ENCODE measurements at regions not wholly inside any gene's neighbourhood (a gene's known extent, or its start where the extent isn't known, plus 50 kb on each side); places are given as distances from the start of the nearest gene placed in this dataset.
"Not testable (repeated sequence)": the region's sequence is repeated elsewhere in the genome, so short reads cannot be mapped to it uniquely, and the experiment has no call there.

DNA sequence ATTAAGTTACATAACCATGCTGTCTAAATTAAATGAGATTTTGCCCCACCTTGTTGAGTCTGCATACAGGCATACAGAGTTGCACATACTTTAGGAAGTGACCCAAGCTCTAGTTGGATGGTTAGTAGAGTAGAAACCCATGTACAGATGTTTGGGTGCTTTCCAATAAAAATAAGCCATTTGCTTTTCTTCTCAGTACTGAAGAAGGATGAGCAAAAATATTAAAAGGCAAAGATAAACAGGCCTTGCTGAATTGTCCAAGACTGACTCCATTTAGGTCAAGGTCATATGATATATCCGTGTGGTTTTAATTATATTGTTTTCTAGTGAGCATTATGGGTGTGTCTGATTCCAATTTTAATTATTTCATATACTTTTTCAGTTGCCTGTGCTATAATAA lies 589.4 kb downstream of the RFPL4B start:
- H3K4me3 ChIP-seq (replicated peaks; ENCODE audit: low read depth, low read length): no peak overlapping the region
- peak; percentile 53 for DNase-seq (ENCODE audit: low read depth)
- TF ChIP-seq, protein P1, sequence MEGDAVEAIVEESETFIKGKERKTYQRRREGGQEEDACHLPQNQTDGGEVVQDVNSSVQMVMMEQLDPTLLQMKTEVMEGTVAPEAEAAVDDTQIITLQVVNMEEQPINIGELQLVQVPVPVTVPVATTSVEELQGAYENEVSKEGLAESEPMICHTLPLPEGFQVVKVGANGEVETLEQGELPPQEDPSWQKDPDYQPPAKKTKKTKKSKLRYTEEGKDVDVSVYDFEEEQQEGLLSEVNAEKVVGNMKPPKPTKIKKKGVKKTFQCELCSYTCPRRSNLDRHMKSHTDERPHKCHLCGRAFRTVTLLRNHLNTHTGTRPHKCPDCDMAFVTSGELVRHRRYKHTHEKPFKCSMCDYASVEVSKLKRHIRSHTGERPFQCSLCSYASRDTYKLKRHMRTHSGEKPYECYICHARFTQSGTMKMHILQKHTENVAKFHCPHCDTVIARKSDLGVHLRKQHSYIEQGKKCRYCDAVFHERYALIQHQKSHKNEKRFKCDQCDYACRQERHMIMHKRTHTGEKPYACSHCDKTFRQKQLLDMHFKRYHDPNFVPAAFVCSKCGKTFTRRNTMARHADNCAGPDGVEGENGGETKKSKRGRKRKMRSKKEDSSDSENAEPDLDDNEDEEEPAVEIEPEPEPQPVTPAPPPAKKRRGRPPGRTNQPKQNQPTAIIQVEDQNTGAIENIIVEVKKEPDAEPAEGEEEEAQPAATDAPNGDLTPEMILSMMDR (IDR thresholded peaks at IDR 0.05; ENCODE audit: low read length, missing control alignments): no peak

DNA sequence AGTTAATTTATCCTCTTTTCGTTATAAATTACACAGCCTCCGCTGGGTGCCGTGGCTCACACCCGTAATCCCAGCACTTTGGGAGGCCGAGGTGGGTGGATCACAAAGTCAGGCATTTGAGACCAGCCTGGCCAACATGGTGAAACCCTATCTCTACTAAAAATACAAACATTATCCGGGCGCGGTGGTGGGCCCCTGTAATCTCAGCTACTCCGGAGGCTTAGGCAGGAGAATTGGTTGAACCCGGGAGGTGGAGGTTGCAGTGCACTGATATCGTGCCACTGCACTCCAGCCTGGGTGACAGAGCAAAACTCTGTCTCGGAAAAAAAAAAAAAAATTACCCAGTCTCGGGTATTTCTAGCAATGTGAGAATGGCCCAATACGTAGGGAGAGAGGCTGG lies 590.6 kb downstream of the RFPL4B start:
- DNase-seq (ENCODE audit: low read depth); H3K4me3 ChIP-seq (replicated peaks; ENCODE audit: low read depth, low read length): not testable (repeated sequence)

DNA sequence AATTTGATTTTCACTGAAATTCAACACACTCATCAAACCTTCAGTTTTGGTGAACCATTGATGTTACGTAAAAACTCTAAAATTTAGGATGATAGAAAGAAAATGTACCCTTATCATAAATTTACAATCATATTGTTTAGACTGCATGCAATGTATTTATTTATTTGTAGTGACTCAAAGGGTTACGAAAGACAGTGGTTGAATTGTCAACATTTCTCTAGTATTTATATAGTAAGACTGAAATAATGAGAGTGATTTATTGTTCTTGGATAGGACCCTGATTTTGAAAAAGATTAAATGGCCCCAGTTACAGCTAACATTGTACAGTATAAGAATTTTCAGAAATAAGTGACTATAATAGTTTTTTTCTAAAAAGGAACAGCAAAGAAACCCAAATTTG lies 591.5 kb downstream of the RFPL4B start:
- TF ChIP-seq, protein P1 (IDR thresholded peaks at IDR 0.05; ENCODE audit: low read length, missing control alignments): no peak
- peak; percentile 26 for DNase-seq (ENCODE audit: low read depth)
- no peak overlapping the region for H3K4me3 ChIP-seq (replicated peaks; ENCODE audit: low read depth, low read length)

DNA sequence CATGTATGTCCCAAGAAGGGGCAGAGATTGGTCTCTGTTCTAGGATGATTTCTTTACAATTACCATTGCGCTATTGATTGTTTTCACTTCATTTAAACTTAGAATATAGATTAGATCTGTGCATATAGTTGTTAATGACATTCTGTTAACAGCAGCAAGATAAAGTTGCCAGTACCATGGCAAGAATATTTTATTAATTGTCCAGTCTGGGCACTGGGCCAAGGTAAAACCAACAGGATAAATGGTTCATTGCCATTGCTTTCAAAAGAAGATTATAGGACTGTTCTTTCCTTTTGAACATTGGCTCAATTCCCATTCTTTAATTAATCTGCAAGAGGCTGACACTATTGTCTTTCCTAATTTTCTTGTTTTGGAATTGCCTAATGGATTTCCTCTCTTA lies 592.4 kb downstream of the RFPL4B start:
- peak; percentile 36 for DNase-seq (ENCODE audit: low read depth)
- H3K4me3 ChIP-seq (replicated peaks; ENCODE audit: low read depth, low read length): no peak overlapping the region
- TF ChIP-seq, protein P1 (IDR thresholded peaks at IDR 0.05; ENCODE audit: low read length, missing control alignments): no peak

DNA sequence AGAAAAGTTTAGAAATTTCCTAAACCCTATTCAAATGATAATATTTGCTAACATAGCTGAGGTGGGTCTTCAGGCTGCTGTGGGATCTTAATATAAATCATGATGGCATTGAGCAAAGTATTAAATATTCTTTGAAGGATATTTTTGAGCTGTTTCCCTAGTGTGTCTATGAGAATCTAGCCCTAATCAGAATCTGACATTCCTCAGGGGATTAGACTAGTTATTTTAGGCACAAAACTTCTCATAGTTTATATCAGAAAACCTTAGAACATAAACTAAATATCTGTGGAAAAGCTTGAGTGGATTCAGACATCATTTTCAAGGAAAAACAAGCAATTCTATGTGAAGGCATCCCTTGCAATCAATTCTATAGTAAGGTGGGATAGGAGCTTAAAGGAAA lies 594.5 kb downstream of the RFPL4B start:
- no peak overlapping the region for H3K4me3 ChIP-seq (replicated peaks; ENCODE audit: low read depth, low read length)
- TF ChIP-seq, protein P1 (IDR thresholded peaks at IDR 0.05; ENCODE audit: low read length, missing control alignments): no peak
- no peak for DNase-seq (ENCODE audit: low read depth)

DNA sequence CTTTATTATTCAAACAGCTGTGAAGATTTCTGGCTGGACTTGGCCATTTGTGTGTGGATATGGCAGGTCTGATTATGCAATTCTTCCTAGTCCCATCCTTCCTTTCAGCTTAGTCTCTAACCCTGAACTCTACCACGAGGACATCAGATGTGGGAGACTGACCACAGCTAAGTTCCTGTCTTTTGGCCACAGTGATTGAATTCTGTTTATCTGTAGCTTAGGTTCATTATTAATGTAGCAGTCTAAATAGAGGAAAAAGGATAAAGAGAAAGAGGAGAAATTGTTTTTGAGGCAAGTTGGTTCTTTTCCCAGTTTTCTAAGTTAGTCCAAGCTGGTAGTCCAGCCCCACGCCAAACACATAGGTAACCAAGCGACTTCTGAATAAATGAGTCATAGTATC lies 598.9 kb downstream of the RFPL4B start:
- TF ChIP-seq, protein P1 (IDR thresholded peaks at IDR 0.05; ENCODE audit: low read length, missing control alignments): no peak
- DNase-seq (ENCODE audit: low read depth): peak; percentile 67
- no peak overlapping the region for H3K4me3 ChIP-seq (replicated peaks; ENCODE audit: low read depth, low read length)

DNA sequence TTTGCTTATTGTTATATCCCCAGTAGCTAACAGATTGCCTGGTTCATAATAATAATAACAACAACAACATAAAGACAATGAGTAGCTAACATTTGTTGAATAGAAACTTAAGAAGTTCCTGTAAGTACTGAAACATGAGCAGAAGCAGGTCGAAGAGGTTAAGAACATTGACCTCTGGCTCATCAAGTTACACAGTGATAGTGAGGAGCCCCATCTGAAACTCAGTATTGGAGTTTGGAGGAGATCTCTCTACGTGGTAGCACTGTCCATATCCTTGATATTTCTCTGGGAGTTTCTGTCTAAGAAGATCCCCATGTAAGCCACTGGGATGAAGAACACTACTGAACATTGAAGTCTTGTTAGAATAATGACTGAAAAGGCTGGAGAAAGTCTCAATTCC lies 600.4 kb downstream of the RFPL4B start:
- no peak for DNase-seq (ENCODE audit: low read depth)
- TF ChIP-seq, protein P1 (IDR thresholded peaks at IDR 0.05; ENCODE audit: low read length, missing control alignments): no peak
- H3K4me3 ChIP-seq (replicated peaks; ENCODE audit: low read depth, low read length): no peak overlapping the region

DNA sequence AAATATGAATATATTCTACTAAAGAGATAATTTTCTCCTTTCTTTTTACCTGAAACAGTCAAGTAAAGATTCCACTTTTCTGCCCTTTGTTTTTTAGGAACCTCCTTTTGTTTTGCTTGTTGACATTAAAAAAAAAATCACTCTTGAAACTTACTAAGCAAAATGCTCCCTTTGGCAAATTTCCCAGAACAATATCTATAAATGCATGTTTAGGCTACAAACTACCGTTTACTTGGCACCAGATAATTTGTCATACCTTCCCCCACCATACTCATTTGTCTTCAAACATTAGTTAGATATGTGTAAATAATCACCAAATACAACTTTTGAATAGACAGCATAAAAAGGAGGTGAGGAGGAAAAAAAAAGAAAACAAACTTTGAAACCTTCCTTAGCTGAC lies 604.7 kb downstream of the RFPL4B start:
- peak; percentile 74 for DNase-seq (ENCODE audit: low read depth)
- TF ChIP-seq, protein P1 (IDR thresholded peaks at IDR 0.05; ENCODE audit: low read length, missing control alignments): no peak

DNA sequence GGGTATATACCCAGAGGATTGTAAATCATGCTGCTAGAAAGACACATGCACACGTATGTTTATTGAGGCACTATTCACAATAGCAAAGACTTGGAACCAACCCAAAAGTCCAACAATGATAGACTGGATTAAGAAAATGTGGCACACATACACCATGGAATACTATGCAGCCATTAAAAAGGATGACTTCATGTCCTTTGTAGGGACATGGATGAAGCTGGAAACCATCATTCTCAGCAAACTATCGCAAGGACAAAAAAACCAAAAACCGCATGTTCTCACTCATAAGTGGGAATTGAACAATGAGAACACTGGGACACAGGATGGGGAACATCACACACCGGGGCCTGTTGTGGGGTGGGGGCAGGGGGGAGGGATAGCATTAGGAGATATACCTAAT lies 608.6 kb downstream of the RFPL4B start:
- not testable (repeated sequence) for DNase-seq (ENCODE audit: low read depth); H3K4me3 ChIP-seq (replicated peaks; ENCODE audit: low read depth, low read length)

More for the DNA sequence above, 604.7 kb downstream of the RFPL4B start:
- no peak overlapping the region for H3K4me3 ChIP-seq (replicated peaks; ENCODE audit: low read depth, low read length)
